ENCODE measurements at regions not wholly inside any gene's neighbourhood (a gene's known extent, or its start where the extent isn't known, plus 50 kb on each side); places are given as distances from the start of the nearest gene placed in this dataset.

DNA sequence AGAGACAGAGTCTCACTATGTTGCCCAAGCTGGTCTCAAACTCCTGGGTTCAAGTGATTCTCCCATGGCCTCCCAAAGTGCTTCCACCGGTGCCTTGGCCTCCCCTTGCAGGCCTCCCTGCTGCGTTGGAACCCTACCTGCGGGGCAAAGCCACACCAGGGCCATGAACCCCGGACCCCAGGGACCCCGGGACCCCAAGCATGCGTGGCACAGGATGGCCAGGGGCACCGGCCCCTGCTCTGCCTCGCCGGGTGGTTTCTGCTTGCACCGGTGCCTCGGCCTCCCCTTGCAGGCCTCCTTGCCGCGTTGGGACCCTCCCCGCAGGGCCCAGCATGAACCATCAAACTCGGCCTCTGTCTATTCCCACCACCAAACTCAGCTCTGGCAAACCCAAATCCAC is 301.0 kb upstream of the NPVF start:
- TF ChIP-seq, protein P1, sequence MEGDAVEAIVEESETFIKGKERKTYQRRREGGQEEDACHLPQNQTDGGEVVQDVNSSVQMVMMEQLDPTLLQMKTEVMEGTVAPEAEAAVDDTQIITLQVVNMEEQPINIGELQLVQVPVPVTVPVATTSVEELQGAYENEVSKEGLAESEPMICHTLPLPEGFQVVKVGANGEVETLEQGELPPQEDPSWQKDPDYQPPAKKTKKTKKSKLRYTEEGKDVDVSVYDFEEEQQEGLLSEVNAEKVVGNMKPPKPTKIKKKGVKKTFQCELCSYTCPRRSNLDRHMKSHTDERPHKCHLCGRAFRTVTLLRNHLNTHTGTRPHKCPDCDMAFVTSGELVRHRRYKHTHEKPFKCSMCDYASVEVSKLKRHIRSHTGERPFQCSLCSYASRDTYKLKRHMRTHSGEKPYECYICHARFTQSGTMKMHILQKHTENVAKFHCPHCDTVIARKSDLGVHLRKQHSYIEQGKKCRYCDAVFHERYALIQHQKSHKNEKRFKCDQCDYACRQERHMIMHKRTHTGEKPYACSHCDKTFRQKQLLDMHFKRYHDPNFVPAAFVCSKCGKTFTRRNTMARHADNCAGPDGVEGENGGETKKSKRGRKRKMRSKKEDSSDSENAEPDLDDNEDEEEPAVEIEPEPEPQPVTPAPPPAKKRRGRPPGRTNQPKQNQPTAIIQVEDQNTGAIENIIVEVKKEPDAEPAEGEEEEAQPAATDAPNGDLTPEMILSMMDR (IDR thresholded peaks at IDR 0.05), result no peak
- TF ChIP-seq POLR2A (IDR thresholded peaks at IDR 0.05), result no peak
